DMS53 (cell line): ENCODE measurements at regions not wholly inside any gene's neighbourhood (a gene's known extent, or its start where the extent isn't known, plus 50 kb on each side); places are given as distances from the start of the nearest gene placed in this dataset.

Experiments
- DNase-seq: peaks from one replicate; lab custom pipeline; 2025; lab: John Stamatoyannopoulos, UW

- no peak for DNase-seq
Measured at GRCh38 chr1:30638086-30638485, 85.3 kb downstream of the MATN1 start.

- DNase-seq = no peak
Measured at GRCh38 chr1:30637183-30637980, 86.0 kb downstream of the MATN1 start.

GRCh38 chr1:30636621-30637020 is 86.8 kb downstream of the MATN1 start:
- DNase-seq = no peak

GRCh38 chr1:30635391-30635975 is 87.9 kb downstream of the MATN1 start:
- no peak for DNase-seq

- no peak for DNase-seq
Measured at GRCh38 chr1:30634507-30634906, 88.9 kb downstream of the MATN1 start.

GRCh38 chr1:30633294-30633693 is 90.1 kb downstream of the MATN1 start:
- DNase-seq = no peak

GRCh38 chr1:30632481-30632880 is 90.9 kb downstream of the MATN1 start:
- no peak for DNase-seq

- DNase-seq = no peak
Measured at GRCh38 chr1:30631700-30632099, 91.7 kb downstream of the MATN1 start.

GRCh38 chr1:30629501-30629900 is 93.9 kb downstream of the MATN1 start:
- no peak for DNase-seq

GRCh38 chr1:30627994-30628393 is 95.4 kb downstream of the MATN1 start:
- DNase-seq = no peak

GRCh38 chr1:30627206-30627605 is 96.2 kb downstream of the MATN1 start:
- DNase-seq = no peak

GRCh38 chr1:30623431-30623830 is 100.0 kb downstream of the MATN1 start:
- DNase-seq = no peak

- no peak for DNase-seq
Measured at GRCh38 chr1:30619619-30620018, 103.8 kb downstream of the MATN1 start.

GRCh38 chr1:30618335-30618747 is 105.0 kb downstream of the MATN1 start:
- DNase-seq = no peak

GRCh38 chr1:30616759-30617158 is 106.6 kb downstream of the MATN1 start:
- DNase-seq = no peak

GRCh38 chr1:30615816-30616590 is 107.4 kb downstream of the MATN1 start:
- DNase-seq = no peak

GRCh38 chr1:30615076-30615795 is 108.1 kb downstream of the MATN1 start:
- no peak for DNase-seq

- no peak for DNase-seq
Measured at GRCh38 chr1:30613188-30613587, 110.2 kb downstream of the MATN1 start.

- DNase-seq = no peak
Measured at GRCh38 chr1:30612536-30613065, 110.8 kb downstream of the MATN1 start.

- no peak for DNase-seq
Measured at GRCh38 chr1:30611741-30612309, 111.6 kb downstream of the MATN1 start.

- DNase-seq = no peak
Measured at GRCh38 chr1:30610917-30611316, 112.5 kb downstream of the MATN1 start.

GRCh38 chr1:30609999-30610345 is 113.4 kb downstream of the MATN1 start:
- no peak for DNase-seq
